A549 (cell line): ENCODE measurements at regions not wholly inside any gene's neighbourhood (a gene's known extent, or its start where the extent isn't known, plus 50 kb on each side); places are given as distances from the start of the nearest gene placed in this dataset.

Experiments used
- ATAC-seq, 2 experiments: fragments of 200-7000 bp in 1 of 2; fragments of >200 bp in 1 of 2; cut with Nextera tagmentation in 1 of 2; cut with Tn5 transposase in 1 of 2; 3 replicates each; pipeline versions ENCODE4 v1.8.0 to v1.9.1; 2018 to 2020; ENCODE audit warnings: mild to moderate bottlenecking in 1 of 2, moderate library complexity in 1 of 2
- CTCF ChIA-PET: fragments of 300-600 bp; sonication (Branson Sonifier 250); formaldehyde crosslinking; extraction: SDS; loops from one replicate; lab custom pipeline; 2021; ENCODE audit warnings: antibody characterized with exemption, inconsistent platforms; lab: Yijun Ruan, JAX
- POLR2A ChIA-PET: fragments of 350-600 bp; formaldehyde crosslinking; extraction: SDS; loops from one replicate; lab custom pipeline; 2021; ENCODE audit warnings: antibody characterized with exemption, inconsistent platforms; lab: Yijun Ruan, JAX
- DNase-seq, 2 experiments: peaks; one replicate each; pipeline versions ENCODE4 v3.0.0 to v3.0.0-alpha.2; 2011 to 2016; ENCODE audit warnings: low read depth in 1 of 2, low spot score in 1 of 2
- FAIRE-seq: peaks from 2 replicates; lab custom pipeline; 2011; peaks lifted over from hg19 to GRCh38; lab: Jason Lieb, UNC
- H3K27ac ChIP-seq, 2 experiments: fragments of >200 bp; sonication (Bioruptor Twin); formaldehyde crosslinking; 3 replicates each; pipeline ENCODE4 v1.5.1; 2016 to 2017
- H3K4me1 ChIP-seq: fragments of >200 bp; sonication (Bioruptor Twin); formaldehyde crosslinking; 3 replicates; pipeline ENCODE4 v1.6.1; 2016
- H3K4me2 ChIP-seq: fragments of >200 bp; sonication (Bioruptor Twin); formaldehyde crosslinking; 3 replicates; pipeline ENCODE4 v1.6.1; 2016
- H3K4me3 ChIP-seq: fragments of >200 bp; sonication (Bioruptor Twin); formaldehyde crosslinking; 3 replicates; pipeline ENCODE4 v1.5.1; 2016
- H3K9me3 ChIP-seq: fragments of >200 bp; sonication (Bioruptor Twin); formaldehyde crosslinking; 3 replicates; pipeline ENCODE4 v1.6.1; 2016
- ATOH8 ChIP-seq: fragments of 250-450 bp; sonication (Bioruptor Pico); IDR thresholded peaks from 2 replicates; pipeline ENCODE4 v1.5.0; 2020; ENCODE audit warnings: low read depth, mild to moderate bottlenecking, moderate library complexity
- CBX2 ChIP-seq: fragments of 200-600 bp; sonication (generic); IDR thresholded peaks from 2 replicates; pipeline ENCODE4 v1.6.1; 2016; ENCODE audit warnings: low read depth, mild to moderate bottlenecking, borderline replicate concordance
- CHD4 ChIP-seq: fragments of 200-600 bp; sonication (generic); IDR thresholded peaks from 2 replicates; pipeline ENCODE4 v1.6.1; 2016; ENCODE audit warnings: antibody characterized with exemption, mild to moderate bottlenecking, borderline replicate concordance
- CTCF ChIP-seq: fragments of >200 bp; sonication (Bioruptor Twin); formaldehyde crosslinking; IDR thresholded peaks from 3 replicates; pipeline ENCODE4 v1.5.1; 2016
- EHF ChIP-seq: fragments of 250-450 bp; sonication (Bioruptor Pico); IDR thresholded peaks from 2 replicates; pipeline ENCODE4 v1.5.0; 2020; ENCODE audit warnings: mild to moderate bottlenecking
- HDAC2 ChIP-seq: fragments of 200-600 bp; sonication (generic); IDR thresholded peaks from 2 replicates; pipeline ENCODE4 v1.6.1; 2016
- HEYL ChIP-seq: fragments of 250-450 bp; sonication (Bioruptor Pico); IDR thresholded peaks from 2 replicates; pipeline ENCODE4 v1.8.0; 2021; ENCODE audit warnings: mild to moderate bottlenecking, moderate library complexity
- HMGXB4 ChIP-seq: fragments of 250-450 bp; sonication (Bioruptor Pico); IDR thresholded peaks from 2 replicates; pipeline ENCODE4 v1.5.0; 2021; ENCODE audit warnings: mild to moderate bottlenecking, moderate library complexity, borderline replicate concordance
- NFE2L2 ChIP-seq: fragments of 150-350 bp; conservative IDR thresholded peaks from 2 replicates; pipeline ENCODE4 v1.6.1; 2014; ENCODE audit warnings: low read length
- NPAS2 ChIP-seq: fragments of 250-450 bp; sonication (Bioruptor Pico); IDR thresholded peaks from 2 replicates; pipeline ENCODE4 v1.8.0; 2022; ENCODE audit warnings: mild to moderate bottlenecking, moderate library complexity, borderline replicate concordance
- RARB ChIP-seq: fragments of 250-450 bp; sonication (Bioruptor Pico); IDR thresholded peaks from 2 replicates; pipeline ENCODE4 v1.8.0; 2021; ENCODE audit warnings: mild to moderate bottlenecking, moderate library complexity
- RCOR1 ChIP-seq: fragments of 150-350 bp; IDR thresholded peaks from 2 replicates; pipeline ENCODE4 v1.6.1; 2014; ENCODE audit warnings: antibody characterized with exemption, low read length, low read depth
- REST ChIP-seq: fragments of 200-600 bp; sonication (generic); IDR thresholded peaks from 2 replicates; pipeline ENCODE4 v1.6.1; 2016; ENCODE audit warnings: antibody characterized with exemption, mild to moderate bottlenecking, moderate library complexity
- RNF2 ChIP-seq: fragments of 200-600 bp; sonication (generic); IDR thresholded peaks from 2 replicates; pipeline ENCODE4 v1.6.1; 2016; ENCODE audit warnings: low read depth, mild to moderate bottlenecking, antibody characterized with exemption, moderate library complexity, borderline replicate concordance
- SMC3 ChIP-seq: fragments of >200 bp; sonication (Bioruptor Twin); formaldehyde crosslinking; IDR thresholded peaks from 3 replicates; pipeline ENCODE4 v1.6.1; 2018; ENCODE audit warnings: inconsistent platforms
- TP53 ChIP-seq: fragments of 250-450 bp; sonication (Bioruptor Pico); IDR thresholded peaks from 2 replicates; pipeline ENCODE4 v1.5.0; 2021; ENCODE audit warnings: mild to moderate bottlenecking, moderate library complexity
- USF2 ChIP-seq: fragments of 450-650 bp; IDR thresholded peaks from 2 replicates; pipeline ENCODE4 v1.6.1; 2014; ENCODE audit warnings: antibody characterized with exemption
- WGBS: methylation state at CpG from one replicate; pipeline ENCODE4 v1.1.6; 2017; ENCODE audit errors: missing lambda C conversion rate; 5-methylcytosine and 5-hydroxymethylcytosine counted together
- TF ChIP-seq, protein P1 (sequence below): fragments of 150-350 bp; IDR thresholded peaks from 2 replicates; pipeline ENCODE4 v1.6.1; 2014; ENCODE audit warnings: low read depth, mild to moderate bottlenecking, low read length

GRCh38 chr2:5782103-5782502 is 89.9 kb downstream of the SOX11 start:
- Histone ChIP-seq H3K4me1 (no peaks in the 10 kb centered on the region), H3K27ac (no peak overlapping the region), H3K9me3 (peaks cover 2% of the 10 kb centered on the region; the same call in 1 of the 3 replicates), H3K4me3 (no peak overlapping the region), H3K4me2 (no peak overlapping the region)
- ATAC-seq (no peak), FAIRE-seq (no peak), DNase-seq (no peak)
- no peak for TF ChIP-seq ATOH8 (CRISPR knock-in tag)
- TF ChIP-seq HEYL (CRISPR knock-in tag): no peak
- no peak for TF ChIP-seq CTCF
- TF ChIP-seq USF2: no peak
- no peak for TF ChIP-seq CHD4
- TF ChIP-seq REST: no peak
- no peak for TF ChIP-seq RNF2
- no peak for TF ChIP-seq SMC3
- no peak for TF ChIP-seq EHF
- TF ChIP-seq NFE2L2: no peak
- TF ChIP-seq RARB (CRISPR knock-in tag): no peak
- TF ChIP-seq TP53: no peak
- TF ChIP-seq HMGXB4: no peak
- TF ChIP-seq HDAC2: no peak
- no peak for TF ChIP-seq CBX2
- TF ChIP-seq, protein P1, sequence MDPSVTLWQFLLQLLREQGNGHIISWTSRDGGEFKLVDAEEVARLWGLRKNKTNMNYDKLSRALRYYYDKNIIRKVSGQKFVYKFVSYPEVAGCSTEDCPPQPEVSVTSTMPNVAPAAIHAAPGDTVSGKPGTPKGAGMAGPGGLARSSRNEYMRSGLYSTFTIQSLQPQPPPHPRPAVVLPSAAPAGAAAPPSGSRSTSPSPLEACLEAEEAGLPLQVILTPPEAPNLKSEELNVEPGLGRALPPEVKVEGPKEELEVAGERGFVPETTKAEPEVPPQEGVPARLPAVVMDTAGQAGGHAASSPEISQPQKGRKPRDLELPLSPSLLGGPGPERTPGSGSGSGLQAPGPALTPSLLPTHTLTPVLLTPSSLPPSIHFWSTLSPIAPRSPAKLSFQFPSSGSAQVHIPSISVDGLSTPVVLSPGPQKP: no peak
- no peak for TF ChIP-seq NPAS2
- TF ChIP-seq RCOR1: no peak
- POLR2A ChIA-PET: no interaction called here
- WGBS: 69% methylated on average over 6 of the region's 6 CpGs
- CTCF ChIA-PET: no interaction called here
